Transverse colon (tissue), 4 donors: ENCODE measurements at regions not wholly inside any gene's neighbourhood (a gene's known extent, or its start where the extent isn't known, plus 50 kb on each side); places are given as distances from the start of the nearest gene placed in this dataset.

Source experiments
- EP300 ChIP-seq: sonication (generic); formaldehyde crosslinking; IDR thresholded peaks from one replicate; pipeline ENCODE4 v1.6.1; 2017; ENCODE audit warnings: antibody characterized with exemption, low read depth
- POLR2A ChIP-seq: fragments of 450-650 bp; IDR thresholded peaks from one replicate; pipeline ENCODE4 v1.6.1; 2016; ENCODE audit warnings: antibody characterized with exemption, mild to moderate bottlenecking, moderate library complexity
- POLR2AphosphoS5 ChIP-seq, 3 donors: sonication (generic); formaldehyde crosslinking; IDR thresholded peaks; one replicate each; pipeline ENCODE4 v1.6.1; 2016; ENCODE audit warnings: antibody characterized with exemption in 3 of 3
- TF ChIP-seq, protein P1 (sequence below), 5 experiments: fragments of 200-600 bp in 3 of 5; fragments of 450-650 bp in 2 of 5; sonication (generic) in 3 of 5; IDR thresholded peaks; 1 replicate in 2 of 5; 2 replicates in 3 of 5; pipeline ENCODE4 v1.5.1; 2016 to 2017; ENCODE audit warnings: antibody characterized with exemption in 5 of 5, inconsistent platforms in 3 of 5, mild to moderate bottlenecking in 2 of 5, moderate library complexity in 1 of 5

DNA sequence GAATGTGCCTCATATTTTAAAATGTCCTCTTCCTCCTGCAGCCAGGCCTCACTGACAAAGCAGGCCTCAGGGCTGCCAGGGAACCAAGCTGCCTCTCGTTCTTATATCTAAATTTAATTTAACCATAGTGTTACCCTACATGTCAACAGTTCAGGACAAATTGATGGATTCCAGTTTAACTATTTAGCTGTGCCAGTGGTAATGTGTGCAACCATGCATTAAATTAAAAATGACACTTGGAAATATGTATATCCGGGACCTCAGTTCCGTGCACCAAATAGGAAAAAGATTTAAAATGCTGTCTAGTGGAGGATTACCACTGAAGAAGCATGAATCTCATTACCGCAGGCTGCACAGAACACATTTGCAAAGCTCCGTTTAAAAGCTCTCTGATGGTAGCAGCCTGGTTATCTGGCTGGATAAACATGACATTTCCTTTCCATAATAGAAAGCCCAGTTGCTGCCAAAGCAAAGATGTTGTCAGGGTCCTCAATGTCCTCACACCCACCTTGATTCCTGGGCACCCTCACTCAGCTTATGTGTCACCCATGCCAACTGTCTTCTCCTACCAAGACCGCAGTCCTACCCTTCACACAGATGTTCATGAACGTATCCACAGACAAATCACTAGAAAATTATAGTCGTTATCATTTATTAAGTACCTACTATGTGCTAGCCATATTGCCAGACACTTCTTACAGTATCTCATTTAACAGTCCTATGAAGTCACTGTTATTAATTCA lies 73.3 kb upstream of the FRMD4A start:
- TF ChIP-seq, protein P1, sequence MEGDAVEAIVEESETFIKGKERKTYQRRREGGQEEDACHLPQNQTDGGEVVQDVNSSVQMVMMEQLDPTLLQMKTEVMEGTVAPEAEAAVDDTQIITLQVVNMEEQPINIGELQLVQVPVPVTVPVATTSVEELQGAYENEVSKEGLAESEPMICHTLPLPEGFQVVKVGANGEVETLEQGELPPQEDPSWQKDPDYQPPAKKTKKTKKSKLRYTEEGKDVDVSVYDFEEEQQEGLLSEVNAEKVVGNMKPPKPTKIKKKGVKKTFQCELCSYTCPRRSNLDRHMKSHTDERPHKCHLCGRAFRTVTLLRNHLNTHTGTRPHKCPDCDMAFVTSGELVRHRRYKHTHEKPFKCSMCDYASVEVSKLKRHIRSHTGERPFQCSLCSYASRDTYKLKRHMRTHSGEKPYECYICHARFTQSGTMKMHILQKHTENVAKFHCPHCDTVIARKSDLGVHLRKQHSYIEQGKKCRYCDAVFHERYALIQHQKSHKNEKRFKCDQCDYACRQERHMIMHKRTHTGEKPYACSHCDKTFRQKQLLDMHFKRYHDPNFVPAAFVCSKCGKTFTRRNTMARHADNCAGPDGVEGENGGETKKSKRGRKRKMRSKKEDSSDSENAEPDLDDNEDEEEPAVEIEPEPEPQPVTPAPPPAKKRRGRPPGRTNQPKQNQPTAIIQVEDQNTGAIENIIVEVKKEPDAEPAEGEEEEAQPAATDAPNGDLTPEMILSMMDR (IDR thresholded peaks at IDR 0.05), result no peak
- TF ChIP-seq POLR2AphosphoS5 (IDR thresholded peaks at IDR 0.05) (no peak), EP300 (no peak), POLR2A (no peak)
